IPS-20b (cell line): ENCODE measurements at regions not wholly inside any gene's neighbourhood (a gene's known extent, or its start where the extent isn't known, plus 50 kb on each side); places are given as distances from the start of the nearest gene placed in this dataset.

Experiments
- H3K27ac ChIP-seq: one replicate; pipeline ENCODE4 v1.5.1; 2013; ENCODE audit warnings: low read length
- H3K27me3 ChIP-seq: 2 replicates; pipeline ENCODE4 v1.6.1; 2013; ENCODE audit warnings: mild to moderate bottlenecking, low read length, inconsistent platforms; ENCODE audit not compliant: insufficient read depth
- H3K36me3 ChIP-seq: 2 replicates; pipeline ENCODE4 v1.6.1; 2013; ENCODE audit warnings: low read depth, mild to moderate bottlenecking, inconsistent platforms, low read length, moderate library complexity; ENCODE audit not compliant: insufficient read depth
- H3K4me1 ChIP-seq: 2 replicates; pipeline ENCODE4 v1.6.1; 2013; ENCODE audit warnings: mild to moderate bottlenecking, control low read depth, inconsistent platforms, low read length, moderate library complexity; ENCODE audit not compliant: insufficient read depth
- H3K4me3 ChIP-seq: 2 replicates; pipeline ENCODE4 v1.5.1; 2013; ENCODE audit warnings: mild to moderate bottlenecking, low read length, inconsistent platforms
- H3K9ac ChIP-seq: 2 replicates; pipeline ENCODE4 v1.6.1; 2013; ENCODE audit warnings: low read depth, mild to moderate bottlenecking, inconsistent platforms, low read length, moderate library complexity
- H3K9me3 ChIP-seq: 2 replicates; pipeline ENCODE4 v1.6.1; 2013; ENCODE audit warnings: mild to moderate bottlenecking, low read depth, low read length, inconsistent platforms; ENCODE audit not compliant: insufficient read depth

DNA sequence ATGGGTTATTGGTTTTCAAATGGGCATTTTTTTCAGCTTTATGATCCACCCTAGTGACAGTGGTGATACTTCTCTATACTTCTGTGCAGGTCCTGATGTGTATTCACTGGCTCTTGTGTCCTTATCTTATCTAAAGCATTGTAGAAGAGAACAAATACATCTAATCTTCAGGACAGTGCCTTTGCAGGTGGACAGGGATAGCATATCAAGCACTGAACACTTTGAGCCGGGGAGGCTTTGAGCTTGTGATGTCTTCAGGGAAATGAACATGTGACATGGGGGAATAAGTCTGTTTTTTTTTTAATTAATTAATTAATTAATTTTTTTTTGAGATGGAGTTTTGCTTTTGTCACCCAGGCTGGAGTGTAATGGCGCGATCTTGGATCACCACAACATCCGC lies 115.5 kb upstream of the KLF4 start:
- no peak overlapping the region for H3K9ac ChIP-seq
- H3K36me3 ChIP-seq, result no peaks in the 10 kb centered on the region
- H3K4me3 ChIP-seq, result no peak overlapping the region
- no peaks in the 10 kb centered on the region for H3K4me1 ChIP-seq
- H3K27ac ChIP-seq, result no peak overlapping the region
- H3K9me3 ChIP-seq, result no peaks in the 10 kb centered on the region
- no peaks in the 10 kb centered on the region; the same call in 1 of the 2 replicates for H3K27me3 ChIP-seq

DNA sequence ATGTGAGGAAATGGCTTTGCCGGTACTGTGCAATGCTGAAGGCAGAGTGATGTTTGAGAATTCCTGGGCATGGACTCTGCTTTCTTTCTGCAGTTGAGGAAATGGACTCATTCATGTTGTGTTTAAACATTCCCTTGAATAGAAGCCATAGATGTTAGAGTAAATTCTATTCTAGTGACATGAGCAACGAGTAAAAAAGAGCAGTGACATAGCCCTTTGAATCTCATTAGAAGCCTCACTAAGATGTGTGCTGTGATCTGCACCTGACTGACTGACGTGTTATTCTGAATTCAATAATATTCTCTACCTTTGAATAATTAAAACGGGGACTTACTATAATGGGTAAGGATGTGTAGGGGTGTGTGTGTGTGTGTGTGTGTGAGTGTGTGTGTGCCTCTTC lies 113.7 kb upstream of the KLF4 start:
- Histone ChIP-seq H3K36me3 (no peaks in the 10 kb centered on the region), H3K4me1 (no peaks in the 10 kb centered on the region), H3K27me3 (no peaks in the 10 kb centered on the region), H3K27ac (no peak overlapping the region), H3K4me3 (no peak overlapping the region), H3K9me3 (no peaks in the 10 kb centered on the region), H3K9ac (no peak overlapping the region)

DNA sequence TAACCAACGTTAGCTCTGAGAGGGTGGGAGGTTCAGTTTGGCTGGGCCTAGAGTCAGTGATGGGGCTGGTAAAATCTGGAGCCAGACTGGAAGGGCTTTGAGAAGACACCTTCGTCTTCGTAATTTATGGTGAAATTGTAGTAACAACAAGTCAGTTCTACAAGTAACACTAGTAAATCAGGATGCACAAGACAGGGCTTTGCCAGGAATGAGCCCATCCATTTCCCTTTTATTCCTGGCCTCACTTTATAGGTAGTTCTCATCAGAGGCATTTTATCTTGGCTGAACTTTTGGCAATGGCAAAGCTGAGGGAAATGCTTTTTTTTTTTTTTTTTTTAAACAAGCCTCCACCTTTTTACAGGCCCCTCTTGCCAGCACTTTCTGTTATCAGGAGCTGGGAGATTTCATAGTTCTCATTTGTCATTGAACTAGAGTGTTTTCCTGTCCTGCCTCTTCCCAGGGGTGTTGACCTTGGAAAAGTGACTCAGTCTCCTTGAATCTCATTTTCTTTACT lies 110.5 kb upstream of the KLF4 start:
- H3K9ac ChIP-seq, result no peak overlapping the region
- no peaks in the 10 kb centered on the region for H3K4me1 ChIP-seq

DNA sequence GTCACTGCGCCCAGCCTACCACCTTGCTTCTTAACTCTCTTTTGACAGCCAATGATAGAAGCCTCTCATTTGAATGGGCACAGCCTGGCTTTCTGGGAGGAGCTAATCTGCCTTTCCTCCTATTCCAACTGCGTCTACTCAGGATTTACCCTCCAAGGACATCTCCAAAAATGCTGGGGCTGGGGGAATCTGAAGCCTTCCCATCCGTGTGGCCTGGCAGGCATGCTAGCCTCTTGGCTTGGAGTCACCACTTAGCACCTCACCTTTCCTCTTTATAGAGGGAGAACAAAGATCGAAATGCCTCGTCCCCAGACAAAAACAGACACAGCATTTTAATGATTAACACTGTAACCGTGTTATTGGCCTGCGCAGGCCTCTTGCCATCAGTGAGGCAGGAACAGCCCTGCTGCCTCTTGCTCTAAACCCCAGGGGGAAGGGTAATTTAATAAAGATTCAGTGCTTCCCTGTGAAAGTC lies 108.2 kb upstream of the KLF4 start:
- Histone ChIP-seq H3K4me3 (no peak overlapping the region), H3K9me3 (no peaks in the 10 kb centered on the region), H3K27me3 (no peaks in the 10 kb centered on the region), H3K27ac (no peak overlapping the region), H3K9ac (no peak overlapping the region), H3K36me3 (no peaks in the 10 kb centered on the region), H3K4me1 (no peaks in the 10 kb centered on the region)

More for the DNA sequence above, 110.5 kb upstream of the KLF4 start:
- Histone ChIP-seq H3K36me3 (no peaks in the 10 kb centered on the region), H3K27me3 (no peaks in the 10 kb centered on the region), H3K27ac (no peak overlapping the region), H3K4me3 (no peak overlapping the region), H3K9me3 (no peaks in the 10 kb centered on the region)

DNA sequence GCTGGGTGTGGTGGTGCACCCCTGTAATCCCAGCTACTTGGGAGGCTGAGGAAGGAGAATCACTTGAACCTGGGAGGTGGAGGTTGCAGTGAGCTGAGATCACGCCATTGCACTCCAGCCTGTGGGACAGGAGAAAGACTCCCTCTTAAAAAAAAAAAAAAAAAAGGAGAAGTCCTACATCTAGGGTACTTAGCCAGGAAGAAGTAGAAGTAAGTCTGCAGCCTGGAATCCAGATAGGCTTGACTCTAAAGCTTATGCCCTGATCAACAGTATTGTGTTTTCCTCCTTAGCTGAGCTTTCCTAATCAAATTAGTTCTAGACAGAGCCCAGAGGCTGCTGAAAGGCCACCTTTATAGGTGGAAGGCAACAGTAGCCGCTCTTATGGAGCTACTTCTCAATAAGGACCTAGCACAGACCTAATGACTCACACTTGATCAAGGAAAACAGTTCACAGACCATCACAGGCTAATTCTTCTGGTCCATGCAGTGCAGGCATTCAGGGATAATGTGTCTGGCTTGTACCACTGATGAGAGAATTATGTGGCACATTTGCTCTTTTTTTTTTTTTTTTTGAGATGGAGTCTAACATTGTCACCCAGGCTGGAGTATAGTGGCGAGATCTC lies 105.5 kb upstream of the KLF4 start:
- Histone ChIP-seq H3K27ac (no peak overlapping the region), H3K4me3 (no peak overlapping the region), H3K36me3 (no peaks in the 10 kb centered on the region), H3K27me3 (no peaks in the 10 kb centered on the region), H3K4me1 (no peaks in the 10 kb centered on the region), H3K9ac (no peak overlapping the region), H3K9me3 (no peaks in the 10 kb centered on the region)

DNA sequence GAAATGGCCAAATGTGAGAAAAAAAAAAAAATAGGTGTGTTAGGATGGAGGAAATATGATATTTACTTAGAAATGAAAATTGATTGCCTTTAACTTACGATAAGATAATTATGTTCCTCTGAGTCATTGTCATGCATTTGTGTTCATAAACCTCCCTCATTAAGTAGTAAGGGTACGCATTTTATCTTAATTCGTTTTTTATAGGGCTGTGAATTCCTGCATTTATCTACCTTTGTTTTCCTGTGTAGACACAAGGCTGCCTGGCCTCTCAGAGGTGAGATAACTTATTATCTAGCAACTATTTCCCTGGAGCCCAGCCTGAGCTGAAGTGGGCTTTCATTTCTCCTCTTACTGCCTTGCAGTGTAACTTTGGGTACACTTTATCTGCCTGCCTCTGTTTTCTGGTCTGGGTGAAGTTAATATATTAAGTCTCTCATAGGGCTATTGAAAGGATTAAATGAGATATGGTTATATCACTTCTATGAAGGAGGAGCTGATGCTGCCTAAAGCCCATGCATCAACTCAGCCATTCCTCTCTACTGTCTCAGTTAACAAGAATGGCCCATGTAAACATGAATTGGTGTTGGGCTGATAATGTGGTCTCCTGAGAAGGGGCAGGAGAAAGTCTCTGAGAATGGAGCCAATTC lies 103.8 kb upstream of the KLF4 start:
- Histone ChIP-seq H3K36me3 (no peaks in the 10 kb centered on the region), H3K27me3 (no peaks in the 10 kb centered on the region), H3K9ac (no peak overlapping the region), H3K4me3 (no peak overlapping the region), H3K9me3 (no peaks in the 10 kb centered on the region), H3K4me1 (no peaks in the 10 kb centered on the region), H3K27ac (no peak overlapping the region)

DNA sequence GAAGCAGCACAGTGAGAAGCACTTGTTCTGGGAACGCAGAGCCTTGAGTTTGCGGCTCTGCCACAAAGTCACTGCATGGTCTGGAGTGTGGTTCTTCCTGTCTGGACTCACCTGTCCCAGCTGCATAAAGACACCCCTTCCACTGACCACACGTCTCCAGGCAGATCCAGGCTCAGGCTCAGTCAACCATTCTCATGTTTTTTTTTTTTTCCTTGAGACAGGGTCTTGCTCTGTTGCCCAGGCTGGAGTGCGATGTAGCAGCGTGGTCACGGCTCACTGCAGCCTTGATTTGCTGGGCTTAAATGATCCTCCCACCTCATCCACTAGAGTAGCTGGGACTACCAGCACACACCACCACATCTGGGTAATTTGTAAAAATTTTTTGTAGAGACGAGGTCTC lies 102.9 kb upstream of the KLF4 start:
- H3K27me3 ChIP-seq, result no peaks in the 10 kb centered on the region
- H3K4me1 ChIP-seq, result no peaks in the 10 kb centered on the region
- no peak overlapping the region for H3K4me3 ChIP-seq
- no peaks in the 10 kb centered on the region for H3K9me3 ChIP-seq
- H3K36me3 ChIP-seq, result no peaks in the 10 kb centered on the region
- H3K27ac ChIP-seq, result no peak overlapping the region
- no peak overlapping the region for H3K9ac ChIP-seq

DNA sequence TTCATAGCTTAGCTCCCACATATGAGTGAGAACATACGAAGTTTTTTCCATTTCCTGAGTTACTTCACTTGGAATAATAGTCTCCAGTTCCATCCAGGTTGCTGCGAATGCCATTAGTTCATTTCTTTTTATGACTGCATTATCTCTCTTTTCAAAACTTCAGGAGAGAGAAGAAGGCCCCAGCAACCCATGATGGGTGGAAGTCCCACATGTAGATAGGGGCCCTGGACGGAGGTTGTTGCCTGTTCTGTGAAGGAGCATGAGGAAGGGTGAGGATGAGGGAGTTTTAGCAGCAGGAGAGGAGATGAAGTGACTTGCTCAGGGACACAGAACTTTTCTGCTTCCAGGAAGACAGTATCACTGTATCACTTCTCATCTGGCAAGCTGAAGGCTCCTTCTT lies 102.2 kb upstream of the KLF4 start:
- Histone ChIP-seq H3K9me3 (no peaks in the 10 kb centered on the region), H3K36me3 (no peaks in the 10 kb centered on the region), H3K4me1 (no peaks in the 10 kb centered on the region), H3K9ac (no peak overlapping the region), H3K27me3 (no peaks in the 10 kb centered on the region), H3K4me3 (no peak overlapping the region), H3K27ac (no peak overlapping the region)

DNA sequence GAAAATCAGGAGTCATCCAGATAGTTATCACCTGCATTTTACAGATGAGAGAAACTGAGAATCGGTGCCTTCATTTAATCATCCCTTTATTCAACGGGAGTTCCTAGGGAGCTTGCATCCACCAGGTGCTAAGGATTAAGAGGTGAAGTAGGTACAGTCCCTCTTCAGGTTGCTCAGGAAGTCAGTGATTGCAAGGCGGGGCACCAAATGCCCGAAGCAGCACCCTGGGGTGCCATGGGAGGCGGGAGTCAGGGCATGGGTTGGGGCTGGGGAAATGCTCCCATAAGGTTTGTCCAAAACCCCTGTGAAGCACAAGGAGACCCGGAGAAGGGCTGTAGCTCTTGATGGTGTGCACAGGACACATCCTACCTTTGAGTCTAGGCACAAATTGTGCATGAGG lies 98.8 kb upstream of the KLF4 start:
- H3K4me1 ChIP-seq, result no peaks in the 10 kb centered on the region
- no peak overlapping the region for H3K27ac ChIP-seq
- H3K9me3 ChIP-seq, result no peaks in the 10 kb centered on the region
- H3K27me3 ChIP-seq, result no peaks in the 10 kb centered on the region; the same call in 1 of the 2 replicates
- H3K36me3 ChIP-seq, result no peaks in the 10 kb centered on the region
- no peak overlapping the region for H3K4me3 ChIP-seq
- no peak overlapping the region for H3K9ac ChIP-seq

DNA sequence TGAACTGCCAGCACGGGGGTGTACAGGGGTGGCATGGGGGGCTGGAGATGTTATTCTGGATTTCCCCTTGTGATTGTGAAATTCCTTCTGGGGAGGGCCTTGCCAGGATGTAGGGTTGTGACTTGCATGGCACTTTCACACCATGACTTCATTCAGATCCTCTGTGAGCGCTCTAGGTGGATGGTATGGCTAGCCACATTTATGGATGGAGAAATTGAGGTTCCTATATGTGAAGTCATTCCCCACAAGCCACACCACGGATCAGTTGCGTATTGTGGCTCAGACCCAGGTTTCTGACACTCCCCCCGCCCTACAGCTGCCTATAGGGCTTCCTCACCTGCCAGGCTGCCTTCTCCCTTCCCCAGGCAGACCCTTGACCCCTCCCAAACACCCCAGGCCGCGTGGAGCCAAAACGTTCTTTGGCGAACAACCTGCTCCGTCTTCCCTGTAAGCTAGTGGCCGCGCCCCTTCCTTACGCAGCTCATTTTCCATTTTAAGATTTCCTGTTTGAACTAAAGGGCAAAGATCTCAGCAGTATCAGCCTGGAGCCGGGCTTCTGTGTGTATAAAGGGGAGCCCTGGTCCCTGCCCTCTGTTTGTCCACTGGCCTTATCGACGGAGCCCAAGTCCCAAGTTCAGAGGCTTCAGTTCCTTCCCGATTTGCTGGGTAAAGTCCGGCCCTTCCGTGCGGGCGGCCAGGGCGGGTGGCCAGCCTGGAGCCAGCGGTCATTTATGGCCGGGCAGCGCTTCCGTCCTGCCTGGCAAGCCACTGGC lies 97.8 kb upstream of the KLF4 start:
- H3K4me1 ChIP-seq, result no peaks in the 10 kb centered on the region
- H3K9ac ChIP-seq, result no peak overlapping the region
- no peak overlapping the region for H3K4me3 ChIP-seq
- no peaks in the 10 kb centered on the region for H3K36me3 ChIP-seq
- H3K27me3 ChIP-seq, result no peaks in the 10 kb centered on the region; the same call in 1 of the 2 replicates
- no peaks in the 10 kb centered on the region for H3K9me3 ChIP-seq
- no peak overlapping the region for H3K27ac ChIP-seq

DNA sequence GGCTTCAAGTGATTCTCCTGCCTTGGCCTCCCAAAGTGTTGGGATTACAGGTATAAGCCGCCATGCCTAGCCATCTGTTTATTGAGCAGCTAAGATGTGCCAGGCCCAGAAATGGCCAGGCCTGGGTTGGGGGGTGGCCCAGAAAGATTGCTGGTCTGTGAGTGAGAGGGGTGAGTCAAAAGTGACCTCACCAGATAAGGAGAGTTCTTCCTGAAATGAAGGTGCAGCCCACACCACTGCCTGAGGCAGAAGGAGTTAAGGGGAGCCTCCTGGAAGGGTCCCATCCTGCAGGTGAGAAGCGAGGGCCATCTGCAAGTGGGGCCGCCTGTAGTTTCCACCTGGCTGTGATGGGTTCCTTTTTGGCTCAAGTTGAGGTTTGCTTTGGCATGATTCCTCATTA lies 96.9 kb upstream of the KLF4 start:
- Histone ChIP-seq H3K27me3 (no peaks in the 10 kb centered on the region; the same call in 1 of the 2 replicates), H3K4me3 (no peak overlapping the region), H3K9ac (no peak overlapping the region), H3K27ac (no peak overlapping the region), H3K4me1 (no peaks in the 10 kb centered on the region), H3K9me3 (no peaks in the 10 kb centered on the region), H3K36me3 (no peaks in the 10 kb centered on the region)
